Fibroblast of peridontal ligament (primary cell): ENCODE measurements at regions not wholly inside any gene's neighbourhood (a gene's known extent, or its start where the extent isn't known, plus 50 kb on each side); places are given as distances from the start of the nearest gene placed in this dataset.
"Not testable (repeated sequence)": the region's sequence is repeated elsewhere in the genome, so short reads cannot be mapped to it uniquely, and the experiment has no call there.

Source experiments
- DNase-seq: peaks from one replicate; pipeline ENCODE4 v3.0.0-alpha.2; 2010; ENCODE audit errors: extremely low read depth

- DNase-seq = no peak
Measured at GRCh38 chr9:2354216-2354615, 267.4 kb upstream of the VLDLR start.

GRCh38 chr9:2354856-2355696, 266.5 kb upstream of the VLDLR start:
- no peak for DNase-seq

GRCh38 chr9:2355697-2355983, 265.9 kb upstream of the VLDLR start:
- no peak for DNase-seq

- DNase-seq = no peak
Measured at GRCh38 chr9:2356041-2356790, 265.4 kb upstream of the VLDLR start.

- no peak for DNase-seq
Measured at GRCh38 chr9:2359891-2360471, 261.6 kb upstream of the VLDLR start.

GRCh38 chr9:2362150-2362549, 259.4 kb upstream of the VLDLR start:
- DNase-seq = no peak

- DNase-seq = no peak
Measured at GRCh38 chr9:2363138-2363745, 258.3 kb upstream of the VLDLR start.

GRCh38 chr9:2363781-2364180, 257.8 kb upstream of the VLDLR start:
- DNase-seq = no peak

- no peak for DNase-seq
Measured at GRCh38 chr9:2367970-2368369, 253.6 kb upstream of the VLDLR start.

- no peak for DNase-seq
Measured at GRCh38 chr9:2373648-2374047, 247.9 kb upstream of the VLDLR start.

- no peak for DNase-seq
Measured at GRCh38 chr9:2375114-2375513, 246.5 kb upstream of the VLDLR start.

- DNase-seq = no peak
Measured at GRCh38 chr9:2377117-2377516, 244.5 kb upstream of the VLDLR start.

- DNase-seq = no peak
Measured at GRCh38 chr9:2377834-2378233, 243.8 kb upstream of the VLDLR start.

- no peak for DNase-seq
Measured at GRCh38 chr9:2378266-2378665, 243.3 kb upstream of the VLDLR start.

- DNase-seq = no peak
Measured at GRCh38 chr9:2378816-2379215, 242.8 kb upstream of the VLDLR start.

- no peak for DNase-seq
Measured at GRCh38 chr9:2384741-2385140, 236.8 kb upstream of the VLDLR start.

GRCh38 chr9:2385746-2386145, 235.8 kb upstream of the VLDLR start:
- DNase-seq = no peak

- DNase-seq = no peak
Measured at GRCh38 chr9:2386566-2386965, 235.0 kb upstream of the VLDLR start.

GRCh38 chr9:2387166-2387565, 234.4 kb upstream of the VLDLR start:
- DNase-seq = no peak

GRCh38 chr9:2389404-2389803, 232.2 kb upstream of the VLDLR start:
- no peak for DNase-seq

GRCh38 chr9:2390028-2390427, 231.6 kb upstream of the VLDLR start:
- DNase-seq = no peak

- not testable (repeated sequence) for DNase-seq
Measured at GRCh38 chr9:2391509-2392132, 230.0 kb upstream of the VLDLR start.
